ENCODE measurements at regions not wholly inside any gene's neighbourhood (a gene's known extent, or its start where the extent isn't known, plus 50 kb on each side); places are given as distances from the start of the nearest gene placed in this dataset.

- TF ChIP-seq CLOCK (CRISPR knock-in tag; IDR thresholded peaks at IDR 0.05; ENCODE audit: borderline replicate concordance) = no peak
- TF ChIP-seq HLTF (IDR thresholded peaks at IDR 0.05) = no peak
- TF ChIP-seq SMARCC2 (IDR thresholded peaks at IDR 0.05; ENCODE audit: low read depth) = no peak
- TF ChIP-seq ZNF512 (tag; IDR thresholded peaks at IDR 0.05) = no peak
- no peak for TF ChIP-seq SPI1 (IDR thresholded peaks at IDR 0.05; ENCODE audit: borderline replicate concordance, low read depth, low read length)
- TF ChIP-seq ZNF75A (CRISPR knock-in tag; IDR thresholded peaks at IDR 0.05) = no peak
- no peak for TF ChIP-seq MTA1 (IDR thresholded peaks at IDR 0.05; ENCODE audit: borderline replicate concordance)
- no peak for TF ChIP-seq SIX5 (IDR thresholded peaks at IDR 0.05; ENCODE audit: borderline replicate concordance in 1 of 2, insufficient read depth in 1 of 2, low read depth in 1 of 2, low read length in 2 of 2)
- TF ChIP-seq TRIM24 (IDR thresholded peaks at IDR 0.05) = no peak
- TF ChIP-seq ZNF696 (CRISPR knock-in tag; conservative IDR thresholded peaks at IDR 0.05) = no peak
Observed at GRCh38 chr21:19501115-19501514, 1097.5 kb upstream of the TMPRSS15 start (continued).

Data from K562 (cell line).